Right lobe of liver (tissue), 4 donors: ENCODE measurements at regions not wholly inside any gene's neighbourhood (a gene's known extent, or its start where the extent isn't known, plus 50 kb on each side); places are given as distances from the start of the nearest gene placed in this dataset.

Experiments used
- POLR2A ChIP-seq: fragments of 450-650 bp; IDR thresholded peaks from one replicate; pipeline ENCODE4 v1.6.1; 2017; ENCODE audit warnings: antibody characterized with exemption, mild to moderate bottlenecking
- TF ChIP-seq, protein P1 (sequence below), 4 donors: fragments of 200-600 bp in 3 of 4; fragments of 450-650 bp in 1 of 4; IDR thresholded peaks; one replicate each; pipeline versions ENCODE4 v1.5.1 to v1.8.0; 2016 to 2022; ENCODE audit warnings: antibody characterized with exemption in 4 of 4, mild to moderate bottlenecking in 2 of 4
- donor health status: DM: no; HTN: no; CAD: no.
- donor health status: DM: no; HTN: no; CAD: no.
- donor health status: DM: no; HTN: yes; CAD: no.

- TF ChIP-seq, protein P1, sequence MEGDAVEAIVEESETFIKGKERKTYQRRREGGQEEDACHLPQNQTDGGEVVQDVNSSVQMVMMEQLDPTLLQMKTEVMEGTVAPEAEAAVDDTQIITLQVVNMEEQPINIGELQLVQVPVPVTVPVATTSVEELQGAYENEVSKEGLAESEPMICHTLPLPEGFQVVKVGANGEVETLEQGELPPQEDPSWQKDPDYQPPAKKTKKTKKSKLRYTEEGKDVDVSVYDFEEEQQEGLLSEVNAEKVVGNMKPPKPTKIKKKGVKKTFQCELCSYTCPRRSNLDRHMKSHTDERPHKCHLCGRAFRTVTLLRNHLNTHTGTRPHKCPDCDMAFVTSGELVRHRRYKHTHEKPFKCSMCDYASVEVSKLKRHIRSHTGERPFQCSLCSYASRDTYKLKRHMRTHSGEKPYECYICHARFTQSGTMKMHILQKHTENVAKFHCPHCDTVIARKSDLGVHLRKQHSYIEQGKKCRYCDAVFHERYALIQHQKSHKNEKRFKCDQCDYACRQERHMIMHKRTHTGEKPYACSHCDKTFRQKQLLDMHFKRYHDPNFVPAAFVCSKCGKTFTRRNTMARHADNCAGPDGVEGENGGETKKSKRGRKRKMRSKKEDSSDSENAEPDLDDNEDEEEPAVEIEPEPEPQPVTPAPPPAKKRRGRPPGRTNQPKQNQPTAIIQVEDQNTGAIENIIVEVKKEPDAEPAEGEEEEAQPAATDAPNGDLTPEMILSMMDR (IDR thresholded peaks at IDR 0.05), result no peak
- TF ChIP-seq POLR2A, result no peak
Measured at GRCh38 chr6:167669553-167669849, 157.2 kb upstream of the AFDN start.
